ENCODE measurements at regions not wholly inside any gene's neighbourhood (a gene's known extent, or its start where the extent isn't known, plus 50 kb on each side); places are given as distances from the start of the nearest gene placed in this dataset.
"Not testable (repeated sequence)": the region's sequence is repeated elsewhere in the genome, so short reads cannot be mapped to it uniquely, and the experiment has no call there.

GRCh38 chr1:146883190-146883589 is 54.9 kb upstream of the NBPF12 start:
- DNase-seq (ENCODE audit: low read depth in 2 of 3, low spot score in 2 of 3): not testable (repeated sequence)

DNA sequence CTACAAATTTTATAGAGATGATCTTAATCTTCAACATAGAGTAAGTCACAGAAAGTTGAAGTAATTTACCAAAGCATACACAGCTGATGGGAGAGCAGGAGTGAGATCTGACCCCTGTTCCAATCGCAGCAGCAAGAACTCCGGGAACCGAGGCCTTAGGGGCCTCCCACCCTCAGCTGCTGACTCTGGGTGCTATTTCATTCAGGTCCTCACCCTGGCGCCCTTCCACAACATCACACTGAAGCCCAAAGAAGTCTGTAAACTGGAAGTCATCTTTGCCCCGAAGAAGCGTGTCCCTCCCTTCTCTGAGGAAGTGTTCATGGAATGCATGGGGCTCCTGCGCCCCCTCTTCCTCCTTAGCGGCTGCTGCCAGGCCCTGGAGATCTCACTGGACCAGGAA is 57.0 kb upstream of the NBPF12 start:
- not testable (repeated sequence) for DNase-seq (ENCODE audit: low read depth in 2 of 3, low spot score in 2 of 3)

GRCh38 chr1:146863799-146864319 is 74.3 kb upstream of the NBPF12 start:
- not testable (repeated sequence) for DNase-seq (ENCODE audit: low read depth in 2 of 3, low spot score in 2 of 3)

- not testable (repeated sequence) for DNase-seq (ENCODE audit: low read depth in 2 of 3, low spot score in 2 of 3)
Measured at GRCh38 chr1:146853147-146853546, 85.0 kb upstream of the NBPF12 start.

DNA sequence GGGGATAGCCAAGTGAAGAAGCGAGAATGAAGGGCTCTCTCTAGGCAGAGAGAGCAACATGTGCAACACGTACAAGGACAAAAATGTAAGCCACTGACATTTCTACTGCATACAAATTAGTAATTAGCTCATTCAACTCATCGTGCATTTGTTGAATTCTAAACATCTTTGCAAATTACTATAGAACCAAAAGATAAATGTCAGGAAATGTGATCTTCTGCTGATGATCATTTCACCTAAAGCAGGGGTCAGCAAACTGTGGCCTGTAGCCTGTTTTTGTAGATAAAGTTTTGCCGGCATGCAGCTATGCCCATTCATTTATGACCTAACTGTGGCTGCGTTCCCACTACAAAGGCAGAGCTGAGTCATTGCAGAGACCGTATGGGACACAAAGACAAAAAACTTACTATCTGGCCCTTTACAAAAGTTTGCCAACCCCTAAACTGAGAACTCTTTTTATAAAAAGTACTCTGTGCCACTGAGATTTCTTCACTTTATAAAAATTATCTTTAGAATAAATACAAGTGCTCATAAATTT is 87.7 kb upstream of the NBPF12 start:
- not testable (repeated sequence) for DNase-seq (ENCODE audit: low read depth in 2 of 3, low spot score in 2 of 3)

DNA sequence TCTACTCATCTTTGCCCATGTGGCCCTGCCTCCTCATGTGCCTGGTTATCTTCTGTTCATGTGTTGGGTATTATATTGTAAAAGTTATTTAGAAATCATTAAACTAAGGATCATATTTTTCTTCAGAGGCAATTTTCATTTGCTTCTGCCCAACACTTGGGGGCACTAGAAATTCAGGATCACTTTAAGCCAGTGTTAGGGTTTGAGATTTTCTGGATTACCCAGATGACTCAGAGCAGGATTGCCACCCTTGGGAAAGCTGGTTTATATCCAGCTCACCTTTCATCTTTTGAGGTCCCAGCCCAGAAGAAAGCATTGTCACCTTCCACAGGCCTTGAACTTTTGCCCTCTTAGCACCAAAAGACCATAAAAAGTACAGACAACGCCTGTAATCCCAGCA is 99.4 kb upstream of the NBPF12 start:
- DNase-seq (ENCODE audit: low read depth in 2 of 3, low spot score in 2 of 3): not testable (repeated sequence)

GRCh38 chr1:146826957-146827356 is 111.2 kb upstream of the NBPF12 start:
- not testable (repeated sequence) for DNase-seq (ENCODE audit: low read depth in 2 of 3, low spot score in 2 of 3)

- DNase-seq (ENCODE audit: low read depth in 2 of 3, low spot score in 2 of 3): not testable (repeated sequence)
Measured at GRCh38 chr1:146794236-146794635, 143.9 kb upstream of the NBPF12 start.

DNA sequence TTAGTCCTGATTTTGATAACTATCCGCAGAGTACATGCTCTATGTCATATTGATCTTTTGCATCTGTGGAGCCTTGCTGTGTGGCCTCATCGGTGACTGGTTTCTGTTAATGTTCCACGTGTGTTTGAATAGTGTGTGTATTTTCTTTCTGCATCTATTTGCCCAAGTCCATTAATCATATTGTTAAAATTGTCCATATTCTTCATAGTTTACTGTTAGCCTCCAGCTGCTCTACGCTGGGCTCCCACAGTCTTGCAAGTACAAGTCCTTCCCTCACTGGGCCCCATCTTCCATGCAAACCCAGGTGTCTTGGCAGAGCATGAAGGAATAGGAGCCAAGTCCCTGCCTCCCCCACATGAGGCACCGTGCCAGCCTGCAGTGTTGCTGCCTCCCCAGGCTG is 145.4 kb upstream of the NBPF12 start:
- not testable (repeated sequence) for DNase-seq (ENCODE audit: low read depth in 2 of 3, low spot score in 2 of 3)

DNA sequence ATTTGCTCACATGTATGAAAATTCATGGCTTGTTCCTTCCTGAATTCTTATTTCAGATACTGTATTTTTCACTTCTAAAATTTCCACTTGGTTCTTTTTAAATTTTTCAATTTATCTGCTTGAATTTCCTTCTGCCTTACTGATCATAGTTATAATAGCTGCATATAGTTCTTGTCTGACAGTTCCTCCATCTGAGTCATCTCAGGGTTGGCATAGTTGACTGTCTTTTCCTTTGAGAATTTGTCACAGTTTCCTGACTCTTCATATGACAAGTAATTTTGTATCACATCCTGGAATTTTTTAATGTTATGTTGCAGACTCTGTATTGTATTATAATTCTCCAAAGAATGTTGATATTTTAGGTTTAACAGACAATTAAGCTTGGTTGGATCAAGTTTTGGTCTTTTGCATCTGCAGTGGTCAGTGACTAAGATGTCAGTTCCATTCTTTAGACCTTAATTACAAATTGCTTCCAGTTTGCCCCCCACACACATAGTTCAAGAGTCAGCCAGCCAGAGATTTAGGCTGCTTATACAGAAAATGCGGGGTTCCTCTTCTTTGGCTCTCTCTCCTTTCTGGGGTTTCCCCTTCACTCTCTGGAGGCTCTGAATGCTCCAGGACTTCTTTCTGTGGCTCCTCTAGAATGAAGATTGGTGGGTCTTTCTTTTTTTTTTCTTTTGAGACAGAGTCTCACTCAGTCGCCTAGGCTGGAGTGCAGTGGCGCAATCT is 153.7 kb upstream of the NBPF12 start:
- DNase-seq (ENCODE audit: low read depth in 2 of 3, low spot score in 2 of 3): not testable (repeated sequence)

- DNase-seq (ENCODE audit: low read depth in 2 of 3, low spot score in 2 of 3): not testable (repeated sequence)
Measured at GRCh38 chr1:146781235-146781634, 156.9 kb upstream of the NBPF12 start.

DNA sequence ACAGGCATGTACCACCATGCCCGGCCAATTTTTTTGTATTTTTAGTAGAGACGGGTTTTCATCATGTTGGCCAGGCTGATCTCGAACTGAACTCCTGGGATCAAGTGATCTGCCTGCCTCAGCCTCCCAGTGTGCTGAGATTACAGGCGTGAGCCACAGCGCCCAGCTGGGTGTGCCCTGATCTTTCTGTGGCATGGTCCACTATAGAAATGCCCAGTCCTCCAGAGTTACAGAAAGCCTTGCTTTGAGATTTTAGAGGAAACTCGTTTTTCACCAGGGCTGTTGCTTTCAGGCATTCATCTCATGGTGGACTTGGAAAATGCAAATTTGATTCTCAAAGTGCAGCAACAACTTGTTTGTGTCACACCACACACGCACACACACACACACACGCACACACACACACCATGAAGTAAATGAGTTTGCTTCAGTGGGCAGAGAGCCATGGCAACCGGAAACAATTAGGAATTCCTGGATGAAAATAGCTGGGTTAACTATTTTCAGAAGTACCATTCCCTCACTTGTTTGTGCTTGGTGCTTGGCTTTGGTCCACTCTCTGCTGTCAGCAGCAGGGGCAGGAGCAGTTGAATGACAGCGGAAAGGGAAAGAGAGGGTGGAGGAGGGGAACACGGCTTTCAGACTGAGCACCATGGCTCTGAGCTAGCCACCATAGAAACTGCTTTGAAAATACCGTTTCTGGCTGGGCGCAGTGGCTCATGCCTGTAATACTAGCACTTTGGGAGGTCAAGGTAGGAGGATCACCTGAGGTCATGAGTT is 160.1 kb upstream of the NBPF12 start:
- not testable (repeated sequence) for DNase-seq (ENCODE audit: low read depth in 2 of 3, low spot score in 2 of 3)

DNA sequence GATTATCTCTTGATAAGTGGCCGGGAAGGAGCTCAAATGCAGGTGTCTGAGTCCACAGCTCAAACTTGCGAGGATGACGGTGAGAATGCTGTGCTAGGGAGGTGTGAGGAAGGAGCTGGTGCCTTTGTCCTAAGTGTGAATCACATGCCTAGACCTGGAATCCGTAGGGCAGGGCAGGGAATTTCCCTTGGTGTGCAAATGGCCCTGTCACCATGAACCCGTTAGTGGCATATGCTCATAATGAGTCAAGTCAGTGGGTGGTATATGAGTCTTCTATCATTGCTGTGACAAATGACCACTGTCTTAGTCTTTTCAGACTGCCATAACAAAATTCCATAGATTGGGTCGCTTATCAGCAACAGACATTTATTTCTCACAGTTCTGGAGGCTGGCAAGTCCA is 163.1 kb upstream of the NBPF12 start:
- not testable (repeated sequence) for DNase-seq (ENCODE audit: low read depth in 2 of 3, low spot score in 2 of 3)

- not testable (repeated sequence) for DNase-seq (ENCODE audit: low read depth in 2 of 3, low spot score in 2 of 3)
Measured at GRCh38 chr1:146774271-146774670, 163.9 kb upstream of the NBPF12 start.

- not testable (repeated sequence) for DNase-seq (ENCODE audit: low read depth in 2 of 3, low spot score in 2 of 3)
Measured at GRCh38 chr1:146771409-146771808, 166.7 kb upstream of the NBPF12 start.

DNA sequence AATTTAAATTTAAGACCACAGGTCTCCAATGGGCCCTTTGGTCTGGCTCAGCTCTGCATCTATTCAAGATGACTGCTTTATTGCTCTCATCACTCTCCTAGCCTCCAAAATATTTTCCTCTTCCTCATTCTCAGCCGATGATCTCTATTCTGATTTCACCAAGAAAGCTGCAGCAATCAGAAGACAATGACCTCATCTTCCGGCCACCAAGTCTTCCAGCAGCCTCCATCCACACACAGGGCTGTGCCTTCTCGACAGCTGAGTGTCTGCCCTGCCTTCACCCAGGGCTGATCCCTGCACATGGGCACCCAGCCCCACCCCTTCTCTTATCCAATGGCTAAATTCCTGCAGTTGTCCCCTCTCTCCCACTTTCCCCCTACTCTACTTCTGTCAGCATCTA is 167.1 kb upstream of the NBPF12 start:
- not testable (repeated sequence) for DNase-seq (ENCODE audit: low read depth in 2 of 3, low spot score in 2 of 3)

DNA sequence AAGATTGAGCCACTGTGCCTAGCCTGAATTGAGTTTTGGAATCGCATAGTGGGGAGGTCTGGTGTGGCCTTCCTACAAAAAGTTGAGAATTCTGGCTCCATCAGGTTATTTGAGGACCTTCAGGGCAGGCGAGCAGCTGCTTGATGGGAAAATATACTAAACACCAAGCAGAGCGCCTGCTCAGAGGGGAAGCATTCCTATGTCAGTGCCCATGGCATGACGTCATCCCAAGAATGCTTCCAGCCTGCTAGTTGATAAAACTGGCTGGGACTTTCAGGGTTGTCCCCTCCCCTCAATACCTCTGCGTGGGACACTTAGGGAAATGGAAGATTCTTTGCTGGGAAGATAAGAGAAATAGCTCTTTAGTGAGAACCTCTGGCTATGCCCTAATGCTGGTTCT is 174.9 kb upstream of the NBPF12 start:
- DNase-seq (ENCODE audit: low read depth in 2 of 3, low spot score in 2 of 3): not testable (repeated sequence)

GRCh38 chr1:146756858-146757257 is 181.3 kb upstream of the NBPF12 start:
- not testable (repeated sequence) for DNase-seq (ENCODE audit: low read depth in 2 of 3, low spot score in 2 of 3)

DNA sequence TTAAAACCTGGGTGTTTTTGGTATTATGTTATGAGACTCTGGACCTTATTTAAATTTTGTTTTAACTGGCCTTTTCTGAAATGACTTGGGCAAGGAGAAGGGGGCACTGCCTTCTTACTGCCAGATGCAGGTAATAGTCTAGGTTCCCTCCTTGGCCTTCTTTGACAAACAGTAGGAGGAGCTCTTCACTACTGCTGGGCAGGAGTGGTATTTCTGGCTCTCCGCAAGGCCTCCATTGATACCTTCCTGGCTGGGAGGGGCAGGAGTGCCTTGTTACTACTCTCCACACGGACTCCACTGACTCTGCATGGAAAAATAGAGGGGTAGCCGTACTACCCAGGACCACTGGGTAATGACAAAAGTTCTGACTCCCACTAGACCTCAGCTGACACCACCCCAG is 189.4 kb upstream of the NBPF12 start:
- DNase-seq (ENCODE audit: low read depth in 2 of 3, low spot score in 2 of 3): not testable (repeated sequence)

DNA sequence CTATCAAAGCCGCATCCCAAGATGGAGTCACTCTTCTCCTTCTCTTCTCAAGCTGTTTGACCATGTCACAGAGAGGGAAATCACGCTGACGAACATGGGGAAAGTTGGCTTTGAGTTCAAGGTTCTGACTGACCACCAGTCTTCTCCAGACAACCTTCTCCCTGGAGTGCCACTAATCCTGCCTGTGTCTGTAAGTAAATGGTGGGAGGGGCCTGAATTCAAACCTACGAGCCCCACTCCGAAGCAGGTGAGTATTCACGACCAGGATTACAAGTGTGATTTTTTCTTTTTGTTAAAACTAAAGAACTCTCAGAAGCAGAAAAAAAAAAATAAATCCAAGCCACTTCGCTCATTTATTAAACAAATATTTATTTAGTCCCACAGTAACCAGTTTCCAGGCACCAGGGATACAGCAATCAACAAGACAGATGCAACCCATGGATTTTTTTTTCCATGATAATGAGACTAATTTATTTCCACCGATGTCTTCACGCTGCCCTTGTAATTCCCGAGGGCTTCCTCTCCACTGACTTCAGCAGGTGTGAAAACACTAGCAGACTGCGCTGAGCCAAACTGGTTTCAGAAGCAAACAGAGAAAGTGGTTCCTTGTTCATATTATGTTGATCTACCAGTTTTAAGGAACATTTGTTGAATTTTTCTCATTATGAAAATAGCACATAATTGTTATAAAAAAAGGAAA is 206.0 kb upstream of the NBPF12 start:
- DNase-seq (ENCODE audit: low read depth in 2 of 3, low spot score in 2 of 3): not testable (repeated sequence)
